ENCODE measurements at regions not wholly inside any gene's neighbourhood (a gene's known extent, or its start where the extent isn't known, plus 50 kb on each side); places are given as distances from the start of the nearest gene placed in this dataset.

GRCh38 chr5:166909040-166909439, 1382.4 kb upstream of the WWC1 start:
- Histone ChIP-seq H3K27me3 (ENCODE audit: control insufficient read depth in 2 of 2, insufficient read depth in 2 of 2, low read length in 2 of 2) (no peaks in the 10 kb centered on the region), H3K9me1 (replicated peaks; ENCODE audit: control insufficient read depth, extremely low read depth, insufficient read depth, low read length) (no peaks in the 10 kb centered on the region), H3K9ac (replicated peaks; ENCODE audit: extremely low read depth, insufficient read depth, low read length) (no peak overlapping the region), H3K27ac (ENCODE audit: insufficient read depth, low read depth, low read length) (no peak overlapping the region), H3K4me1 (ENCODE audit: control insufficient read depth, extremely low read depth, insufficient read depth, low read length) (no peaks in the 10 kb centered on the region), H3K4me2 (ENCODE audit: insufficient read depth, low read length) (no peak overlapping the region), H3K36me3 (ENCODE audit: control insufficient read depth in 2 of 2, extremely low read depth in 1 of 2, insufficient read depth in 2 of 2, low read length in 2 of 2) (no peaks in the 10 kb centered on the region), H3K79me2 (ENCODE audit: control insufficient read depth, insufficient read depth, low read length) (no peaks in the 10 kb centered on the region), H3K4me3 (replicated peaks in 1 of 3; ENCODE audit: insufficient read depth in 1 of 3, low read depth in 1 of 3, low read length in 3 of 3) (no peak overlapping the region), H3K9me3 (replicated peaks; ENCODE audit: control insufficient read depth, insufficient read depth, low read length) (no peaks in the 10 kb centered on the region), H4K20me1 (replicated peaks; ENCODE audit: control insufficient read depth, extremely low read depth, insufficient read depth, low read length) (no peaks in the 10 kb centered on the region), H2AFZ (ENCODE audit: low read depth, low read length) (no peak overlapping the region)
- BruUV-seq (replicated peaks): no TSS peak
- FAIRE-seq: no peak
- CTCF ChIA-PET: no interaction called here
- DNase-seq (ENCODE audit: low read depth, low spot score): no peak
- POLR2A ChIA-PET: no interaction called here
- dilution Hi-C loops (cut with MboI; ENCODE audit: extremely low pct_ligation_motif_present, low sequenced_read_pairs) (no loop called here), intact Hi-C loops (cut with micrococcal nuclease) (no loop called here)
- TF ChIP-seq MAX (IDR thresholded peaks at IDR 0.05; ENCODE audit: insufficient read depth, insufficient read length) (no peak), POLR2A (IDR thresholded peaks at IDR 0.05; ENCODE audit: low read depth, low read length) (no peak), FOS (IDR thresholded peaks at IDR 0.05; ENCODE audit: borderline replicate concordance, insufficient read depth, low read length) (no peak), EZH2 (IDR thresholded peaks at IDR 0.05; ENCODE audit: borderline replicate concordance, low read depth, low read length, severe bottlenecking) (no peak), JUN (IDR thresholded peaks at IDR 0.05; ENCODE audit: borderline replicate concordance, insufficient read depth, insufficient read length, low read depth) (no peak), MYC (IDR thresholded peaks at IDR 0.05; ENCODE audit: low read depth, low read length) (no peak), POLR2AphosphoS5 (IDR thresholded peaks at IDR 0.05; ENCODE audit: insufficient read depth, low read depth, low read length) (no peak), CTCF (IDR thresholded peaks at IDR 0.05; ENCODE audit: extremely low read depth in 1 of 2, insufficient read depth in 1 of 2, low read depth in 1 of 2, low read length in 2 of 2) (no peak), GATA2 (IDR thresholded peaks at IDR 0.05; ENCODE audit: insufficient read depth, insufficient read length, low read depth, low read length) (no peak)

Data from endothelial cell of umbilical vein (primary cell).